Adrenal gland (tissue), 9 donors: ENCODE measurements at regions not wholly inside any gene's neighbourhood (a gene's known extent, or its start where the extent isn't known, plus 50 kb on each side); places are given as distances from the start of the nearest gene placed in this dataset.

ENCODE experiments used
- DNase-seq, 7 donors: peaks; one replicate each; pipeline ENCODE4 v3.0.0-alpha.2; 2019 to 2020
- H3K27ac ChIP-seq, 5 donors: fragments of 200-600 bp; sonication (generic) in 4 of 5; 1 replicate in 3 of 5; 2 replicates in 2 of 5; pipeline versions ENCODE4 v1.5.1 to v1.8.0; 2016 to 2020; ENCODE audit warnings: mild to moderate bottlenecking in 1 of 5
- H3K27me3 ChIP-seq: fragments of 200-600 bp; 2 replicates; pipeline ENCODE4 v1.8.0; 2021
- H3K36me3 ChIP-seq, 2 donors: fragments of 200-600 bp; replicated peaks in 1 of 2; 1 replicate in 1 of 2; 2 replicates in 1 of 2; pipeline versions ENCODE4 v1.5.1 to v1.8.0; 2018 to 2022
- H3K4me1 ChIP-seq, 2 donors: fragments of 200-600 bp; replicated peaks in 1 of 2; 1 replicate in 1 of 2; 2 replicates in 1 of 2; pipeline versions ENCODE4 v1.5.1 to v1.8.0; 2018 to 2021
- H3K4me3 ChIP-seq, 4 donors: fragments of 200-600 bp; sonication (generic) in 3 of 4; one replicate each; pipeline ENCODE4 v1.5.1; 2016 to 2018
- H3K9me3 ChIP-seq, 3 donors: fragments of 200-600 bp; sonication (generic) in 1 of 3; replicated peaks in 1 of 3; 1 replicate in 2 of 3; 2 replicates in 1 of 3; pipeline versions ENCODE4 v1.5.1 to v1.8.0; 2016 to 2021
- POLR2A ChIP-seq, 2 donors: fragments of 450-650 bp; IDR thresholded peaks; one replicate each; pipeline ENCODE4 v1.6.1; 2017; ENCODE audit warnings: antibody characterized with exemption in 2 of 2, mild to moderate bottlenecking in 2 of 2, moderate library complexity in 1 of 2
- WGBS, 4 donors: extraction: QIAGEN DNeasy Blood & Tissue Kit in 2 of 4; methylation state at CpG; one replicate each; pipeline versions ENCODE4 v1.1.5 to v1.1.7; 2013 to 2017; 5-methylcytosine and 5-hydroxymethylcytosine counted together
- intact Hi-C, 2 donors: fragments of 100-400 bp; cut with DNase I; formaldehyde crosslinking; loops; one replicate each; pipeline versions ENCODE4 v1.14.1 to v1.15.0; 2022 to 2023
- TF ChIP-seq, protein P1 (sequence below), 6 experiments: fragments of 450-650 bp in 4 of 6; fragments of 200-600 bp in 2 of 6; sonication (generic) in 1 of 6; IDR thresholded peaks; 1 replicate in 5 of 6; 2 replicates in 1 of 6; pipeline versions ENCODE4 v1.5.1 to v1.8.0; 2016 to 2021; ENCODE audit warnings: antibody characterized with exemption in 6 of 6, mild to moderate bottlenecking in 2 of 6, moderate library complexity in 1 of 6
- donor health status: healthy with polysubstance abuse.
- donor health status: Bipolar disorder and iron deficiency.
- donor health status: DM: yes; HTN: yes; CAD: no.
- donor health status: DM: no; HTN: no; CAD: no.
- donor health status: DM: no; HTN: no; CAD: no.

DNA sequence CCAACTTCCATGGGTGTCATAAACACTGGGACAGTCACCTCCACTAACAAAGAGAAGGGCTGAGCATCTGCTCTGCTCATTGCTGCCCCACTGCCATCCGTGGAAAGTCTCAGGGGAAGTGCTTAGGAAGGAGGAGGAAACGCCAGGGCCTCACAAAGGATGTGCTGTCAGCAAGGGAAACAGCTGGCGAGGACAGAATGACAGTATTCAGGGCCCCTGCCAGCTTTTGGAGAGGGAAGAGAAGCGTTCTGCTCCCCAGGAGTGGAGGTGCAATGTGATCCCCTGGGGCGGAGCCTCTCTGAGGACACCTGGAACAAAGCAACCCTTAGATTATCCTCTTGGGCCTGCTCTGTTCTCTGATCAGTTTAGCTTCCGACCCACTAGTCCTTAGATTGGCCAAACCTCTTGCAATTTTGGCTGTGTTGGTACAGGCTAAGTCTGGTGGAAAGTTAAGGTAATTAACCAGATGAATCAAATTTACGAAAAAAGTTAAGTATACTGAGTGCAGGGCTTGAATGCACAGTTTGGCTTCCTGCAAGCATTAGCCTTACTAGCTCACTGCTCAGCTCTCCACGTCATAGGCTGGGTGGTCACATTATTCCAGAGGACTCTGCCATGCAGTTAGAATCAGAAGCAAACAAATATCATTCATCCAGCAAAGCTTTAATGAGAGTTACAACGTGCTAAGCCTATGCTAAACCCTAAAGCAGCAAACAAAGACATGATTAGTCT is 170.2 kb upstream of the NFIA start:
- 57 to 72% (median 64%) methylated on average over 9 of the region's 9 CpGs for WGBS, 4 donors
- TF ChIP-seq POLR2A (IDR thresholded peaks at IDR 0.05) = no peak
- TF ChIP-seq, protein P1, sequence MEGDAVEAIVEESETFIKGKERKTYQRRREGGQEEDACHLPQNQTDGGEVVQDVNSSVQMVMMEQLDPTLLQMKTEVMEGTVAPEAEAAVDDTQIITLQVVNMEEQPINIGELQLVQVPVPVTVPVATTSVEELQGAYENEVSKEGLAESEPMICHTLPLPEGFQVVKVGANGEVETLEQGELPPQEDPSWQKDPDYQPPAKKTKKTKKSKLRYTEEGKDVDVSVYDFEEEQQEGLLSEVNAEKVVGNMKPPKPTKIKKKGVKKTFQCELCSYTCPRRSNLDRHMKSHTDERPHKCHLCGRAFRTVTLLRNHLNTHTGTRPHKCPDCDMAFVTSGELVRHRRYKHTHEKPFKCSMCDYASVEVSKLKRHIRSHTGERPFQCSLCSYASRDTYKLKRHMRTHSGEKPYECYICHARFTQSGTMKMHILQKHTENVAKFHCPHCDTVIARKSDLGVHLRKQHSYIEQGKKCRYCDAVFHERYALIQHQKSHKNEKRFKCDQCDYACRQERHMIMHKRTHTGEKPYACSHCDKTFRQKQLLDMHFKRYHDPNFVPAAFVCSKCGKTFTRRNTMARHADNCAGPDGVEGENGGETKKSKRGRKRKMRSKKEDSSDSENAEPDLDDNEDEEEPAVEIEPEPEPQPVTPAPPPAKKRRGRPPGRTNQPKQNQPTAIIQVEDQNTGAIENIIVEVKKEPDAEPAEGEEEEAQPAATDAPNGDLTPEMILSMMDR (IDR thresholded peaks at IDR 0.05) = no peak
- H3K27me3 ChIP-seq = no peaks in the 10 kb centered on the region
- H3K36me3 ChIP-seq = no peaks in the 10 kb centered on the region
- intact Hi-C loops = no loop called here
- peaks cover 0 to 5% of the 10 kb centered on the region in 2 donors for H3K4me1 ChIP-seq
- H3K27ac ChIP-seq = no peak overlapping the region
- peak in 3 of 7 donors; percentile 38 to 67 (median 46) for DNase-seq
- H3K9me3 ChIP-seq = no peaks in the 10 kb centered on the region
- no peak overlapping the region for H3K4me3 ChIP-seq

DNA sequence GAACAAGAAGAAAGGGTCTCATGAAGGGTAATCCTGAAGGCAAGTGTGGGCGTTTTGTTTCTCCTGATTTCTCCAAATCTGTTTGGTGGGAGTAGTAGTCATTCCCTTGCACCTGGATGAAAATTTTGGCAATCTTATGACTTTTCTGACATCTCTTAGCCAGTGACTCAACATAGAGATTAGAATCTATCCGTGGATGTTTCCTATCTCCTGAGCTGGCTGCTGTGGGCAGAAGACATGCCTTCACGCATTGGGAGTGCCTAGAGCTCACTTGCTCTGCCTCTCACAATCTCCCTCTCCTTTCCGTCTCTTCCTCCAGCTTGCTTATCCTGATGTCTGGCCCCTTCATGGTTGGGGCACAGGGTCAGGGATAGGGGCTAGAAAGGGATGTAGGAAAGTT is 174.2 kb upstream of the NFIA start:
- Histone ChIP-seq H3K9me3 (no peaks in the 10 kb centered on the region), H3K4me1 (peaks cover 0 to 5% of the 10 kb centered on the region in 2 donors), H3K27me3 (no peaks in the 10 kb centered on the region), H3K27ac (no peak overlapping the region), H3K36me3 (no peaks in the 10 kb centered on the region), H3K4me3 (no peak overlapping the region)
- no peak for DNase-seq
- TF ChIP-seq, protein P1 (IDR thresholded peaks at IDR 0.05) = no peak
- TF ChIP-seq POLR2A (IDR thresholded peaks at IDR 0.05) = no peak
- intact Hi-C loops = no loop called here
- WGBS, 4 donors = 61 to 83% (median 73%) methylated on average over 4 of the region's 4 CpGs

DNA sequence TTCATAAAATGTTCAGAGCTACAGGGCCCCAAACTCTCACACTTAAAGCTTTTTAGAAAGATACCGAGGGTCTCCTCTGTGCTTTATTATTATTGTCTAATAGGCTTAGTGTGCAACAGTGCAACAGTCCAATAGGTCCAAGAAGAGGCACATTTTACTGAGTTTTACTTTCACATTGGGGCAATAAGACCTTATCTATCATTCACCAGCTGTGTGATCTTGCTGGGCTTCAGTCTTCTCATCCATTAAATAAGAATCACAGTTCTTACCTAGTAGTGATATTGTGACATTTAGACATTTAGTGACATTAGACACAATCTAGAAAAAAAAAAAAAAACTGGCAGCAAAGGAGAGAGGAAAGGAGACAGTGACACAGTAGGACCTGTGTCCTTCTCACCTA is 175.8 kb upstream of the NFIA start:
- no peaks in the 10 kb centered on the region for H3K4me1 ChIP-seq
- no peak for TF ChIP-seq POLR2A (IDR thresholded peaks at IDR 0.05)
- TF ChIP-seq, protein P1 (IDR thresholded peaks at IDR 0.05) = no peak
- no peaks in the 10 kb centered on the region for H3K36me3 ChIP-seq
- 87 to 100% (median 93%) methylated on average over 1 of the region's 1 CpG for WGBS, 4 donors
- no peak overlapping the region for H3K27ac ChIP-seq
- H3K4me3 ChIP-seq = no peak overlapping the region
- H3K27me3 ChIP-seq = no peaks in the 10 kb centered on the region
- intact Hi-C loops = no loop called here
- DNase-seq = no peak
- H3K9me3 ChIP-seq = no peaks in the 10 kb centered on the region

DNA sequence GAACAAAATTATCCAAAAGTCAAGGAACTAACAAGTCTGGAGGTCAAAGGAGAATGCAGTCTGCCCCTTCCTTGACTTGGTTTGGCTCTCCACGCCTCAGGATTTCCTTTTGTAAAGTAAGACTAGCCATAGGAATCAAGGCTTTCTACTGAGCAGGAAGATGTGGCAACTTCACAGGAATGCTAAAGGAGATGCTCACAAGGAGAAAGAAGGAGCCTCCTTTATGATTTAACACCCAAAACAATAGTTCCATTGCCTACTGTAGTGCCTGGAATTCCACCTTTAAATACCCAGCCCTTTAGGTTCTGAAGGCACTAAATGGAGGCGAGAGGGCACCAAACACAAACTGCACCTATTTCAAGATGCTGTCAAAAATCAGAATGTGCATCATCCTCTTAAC is 176.3 kb upstream of the NFIA start:
- no peaks in the 10 kb centered on the region for H3K27me3 ChIP-seq

More for the DNA sequence above, 176.3 kb upstream of the NFIA start:
- H3K4me3 ChIP-seq = no peak overlapping the region
- no peaks in the 10 kb centered on the region for H3K36me3 ChIP-seq
- intact Hi-C loops = no loop called here
- no peaks in the 10 kb centered on the region for H3K4me1 ChIP-seq
- WGBS, 4 donors = 89 to 90% (median 90%) methylated on average over 2 of the region's 2 CpGs
- no peak for TF ChIP-seq POLR2A (IDR thresholded peaks at IDR 0.05)
- TF ChIP-seq, protein P1 (IDR thresholded peaks at IDR 0.05) = no peak
- H3K9me3 ChIP-seq = no peaks in the 10 kb centered on the region
- no peak overlapping the region for H3K27ac ChIP-seq
- DNase-seq = no peak
